ENCODE measurements at regions not wholly inside any gene's neighbourhood (a gene's known extent, or its start where the extent isn't known, plus 50 kb on each side); places are given as distances from the start of the nearest gene placed in this dataset.

DNA sequence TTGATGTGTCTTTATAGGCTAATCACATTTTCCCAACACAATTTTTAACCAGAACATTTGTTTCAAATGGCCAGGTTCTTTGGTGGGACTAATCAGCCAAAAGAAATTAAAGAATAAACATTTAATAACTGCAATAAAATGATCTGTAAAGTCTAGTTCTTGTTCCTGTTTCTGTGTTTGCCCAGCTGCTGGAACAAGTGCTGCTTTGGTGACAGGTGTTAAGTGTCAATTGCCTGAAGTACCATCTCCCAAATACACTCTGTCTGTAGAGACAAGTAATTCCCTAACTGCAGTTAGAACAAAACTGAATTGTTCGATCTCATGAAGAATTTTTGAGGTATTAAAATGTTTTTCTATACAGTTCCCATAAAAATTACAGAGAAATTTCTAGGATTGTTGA is 402.3 kb upstream of the CHD1 start:
- TF ChIP-seq, protein P1, sequence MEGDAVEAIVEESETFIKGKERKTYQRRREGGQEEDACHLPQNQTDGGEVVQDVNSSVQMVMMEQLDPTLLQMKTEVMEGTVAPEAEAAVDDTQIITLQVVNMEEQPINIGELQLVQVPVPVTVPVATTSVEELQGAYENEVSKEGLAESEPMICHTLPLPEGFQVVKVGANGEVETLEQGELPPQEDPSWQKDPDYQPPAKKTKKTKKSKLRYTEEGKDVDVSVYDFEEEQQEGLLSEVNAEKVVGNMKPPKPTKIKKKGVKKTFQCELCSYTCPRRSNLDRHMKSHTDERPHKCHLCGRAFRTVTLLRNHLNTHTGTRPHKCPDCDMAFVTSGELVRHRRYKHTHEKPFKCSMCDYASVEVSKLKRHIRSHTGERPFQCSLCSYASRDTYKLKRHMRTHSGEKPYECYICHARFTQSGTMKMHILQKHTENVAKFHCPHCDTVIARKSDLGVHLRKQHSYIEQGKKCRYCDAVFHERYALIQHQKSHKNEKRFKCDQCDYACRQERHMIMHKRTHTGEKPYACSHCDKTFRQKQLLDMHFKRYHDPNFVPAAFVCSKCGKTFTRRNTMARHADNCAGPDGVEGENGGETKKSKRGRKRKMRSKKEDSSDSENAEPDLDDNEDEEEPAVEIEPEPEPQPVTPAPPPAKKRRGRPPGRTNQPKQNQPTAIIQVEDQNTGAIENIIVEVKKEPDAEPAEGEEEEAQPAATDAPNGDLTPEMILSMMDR (conservative IDR thresholded peaks at IDR 0.05 in 1 of 2, IDR thresholded peaks at IDR 0.05 in 1 of 2; ENCODE audit: extremely low read depth in 1 of 2, insufficient read depth in 1 of 2, low read depth in 1 of 2, low read length in 2 of 2), result no peak
- TF ChIP-seq EZH2 (IDR thresholded peaks at IDR 0.05; ENCODE audit: borderline replicate concordance, low read length), result no peak

All from mammary epithelial cell (primary cell).